ENCODE measurements at regions not wholly inside any gene's neighbourhood (a gene's known extent, or its start where the extent isn't known, plus 50 kb on each side); places are given as distances from the start of the nearest gene placed in this dataset.

DNA sequence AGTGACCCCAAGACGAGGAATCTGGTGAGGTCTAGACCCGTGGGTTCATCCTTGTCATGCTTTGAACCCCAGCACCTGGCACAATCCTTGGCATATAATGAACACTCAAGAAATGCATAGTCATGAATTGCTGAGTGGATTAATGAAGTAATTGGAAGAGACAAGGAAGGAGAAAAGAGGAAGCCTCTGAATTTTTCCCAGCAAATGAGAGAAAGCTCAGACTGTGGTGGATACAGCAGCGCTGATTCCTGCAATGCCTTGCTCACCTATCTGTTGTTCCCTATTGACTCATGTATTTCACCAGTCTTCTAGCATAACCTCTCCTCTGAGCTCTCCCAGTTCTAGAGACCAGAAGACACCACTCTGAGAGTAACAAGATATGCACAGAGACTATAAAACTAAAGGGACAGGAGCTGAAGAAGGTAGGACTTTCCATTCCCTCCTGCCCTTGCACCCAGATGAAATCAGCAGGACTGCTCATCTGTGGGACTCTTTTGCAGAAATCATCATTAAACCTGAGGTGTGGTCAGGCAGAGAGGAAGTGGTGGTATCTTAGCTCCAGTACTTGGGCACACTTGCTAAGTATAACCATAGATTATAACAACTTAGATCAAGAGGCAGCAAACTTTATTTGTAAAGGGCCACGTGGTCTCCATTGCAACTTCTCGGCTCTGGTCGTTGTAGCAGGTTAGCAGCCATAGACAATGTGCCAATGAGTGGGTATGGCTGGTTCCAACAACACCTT is 102.8 kb downstream of the MAF start:
- Histone ChIP-seq H3K4me3 (ENCODE audit: low read depth in 2 of 2, low read length in 2 of 2) (no peak overlapping the region), H3K4me1 (ENCODE audit: control insufficient read depth, insufficient read depth, low read length) (no peaks in the 10 kb centered on the region), H3K27ac (ENCODE audit: low read length) (no peak overlapping the region), H3K27me3 (ENCODE audit: control insufficient read depth, insufficient read depth, low read length) (no peaks in the 10 kb centered on the region), H3K36me3 (ENCODE audit: control insufficient read depth, insufficient read depth, low read length) (no peaks in the 10 kb centered on the region), H3K9me3 (ENCODE audit: control insufficient read depth, insufficient read depth, low read depth, low read length) (no peaks in the 10 kb centered on the region)
- ChIA-PET CTCF (no interaction called here), POLR2A (no interaction called here)
- DNase-seq (ENCODE audit: low read depth, low spot score) = no peak
- in situ Hi-C loops (cut with HindIII; ENCODE audit: low pct_unique_long_range_greater_than_20kb, low sequenced_read_pairs) (no loop called here), intact Hi-C loops (cut with micrococcal nuclease; ENCODE audit: unreplicated experiment) (no loop called here)
- no TSS peak for BruUV-seq (replicated peaks)
- no peak for ATAC-seq
- TF ChIP-seq, protein P1, sequence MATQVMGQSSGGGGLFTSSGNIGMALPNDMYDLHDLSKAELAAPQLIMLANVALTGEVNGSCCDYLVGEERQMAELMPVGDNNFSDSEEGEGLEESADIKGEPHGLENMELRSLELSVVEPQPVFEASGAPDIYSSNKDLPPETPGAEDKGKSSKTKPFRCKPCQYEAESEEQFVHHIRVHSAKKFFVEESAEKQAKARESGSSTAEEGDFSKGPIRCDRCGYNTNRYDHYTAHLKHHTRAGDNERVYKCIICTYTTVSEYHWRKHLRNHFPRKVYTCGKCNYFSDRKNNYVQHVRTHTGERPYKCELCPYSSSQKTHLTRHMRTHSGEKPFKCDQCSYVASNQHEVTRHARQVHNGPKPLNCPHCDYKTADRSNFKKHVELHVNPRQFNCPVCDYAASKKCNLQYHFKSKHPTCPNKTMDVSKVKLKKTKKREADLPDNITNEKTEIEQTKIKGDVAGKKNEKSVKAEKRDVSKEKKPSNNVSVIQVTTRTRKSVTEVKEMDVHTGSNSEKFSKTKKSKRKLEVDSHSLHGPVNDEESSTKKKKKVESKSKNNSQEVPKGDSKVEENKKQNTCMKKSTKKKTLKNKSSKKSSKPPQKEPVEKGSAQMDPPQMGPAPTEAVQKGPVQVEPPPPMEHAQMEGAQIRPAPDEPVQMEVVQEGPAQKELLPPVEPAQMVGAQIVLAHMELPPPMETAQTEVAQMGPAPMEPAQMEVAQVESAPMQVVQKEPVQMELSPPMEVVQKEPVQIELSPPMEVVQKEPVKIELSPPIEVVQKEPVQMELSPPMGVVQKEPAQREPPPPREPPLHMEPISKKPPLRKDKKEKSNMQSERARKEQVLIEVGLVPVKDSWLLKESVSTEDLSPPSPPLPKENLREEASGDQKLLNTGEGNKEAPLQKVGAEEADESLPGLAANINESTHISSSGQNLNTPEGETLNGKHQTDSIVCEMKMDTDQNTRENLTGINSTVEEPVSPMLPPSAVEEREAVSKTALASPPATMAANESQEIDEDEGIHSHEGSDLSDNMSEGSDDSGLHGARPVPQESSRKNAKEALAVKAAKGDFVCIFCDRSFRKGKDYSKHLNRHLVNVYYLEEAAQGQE (IDR thresholded peaks at IDR 0.05; ENCODE audit: insufficient read depth in 1 of 2, low read depth in 2 of 2, low read length in 1 of 2) = no peak
- TF ChIP-seq, protein P2, sequence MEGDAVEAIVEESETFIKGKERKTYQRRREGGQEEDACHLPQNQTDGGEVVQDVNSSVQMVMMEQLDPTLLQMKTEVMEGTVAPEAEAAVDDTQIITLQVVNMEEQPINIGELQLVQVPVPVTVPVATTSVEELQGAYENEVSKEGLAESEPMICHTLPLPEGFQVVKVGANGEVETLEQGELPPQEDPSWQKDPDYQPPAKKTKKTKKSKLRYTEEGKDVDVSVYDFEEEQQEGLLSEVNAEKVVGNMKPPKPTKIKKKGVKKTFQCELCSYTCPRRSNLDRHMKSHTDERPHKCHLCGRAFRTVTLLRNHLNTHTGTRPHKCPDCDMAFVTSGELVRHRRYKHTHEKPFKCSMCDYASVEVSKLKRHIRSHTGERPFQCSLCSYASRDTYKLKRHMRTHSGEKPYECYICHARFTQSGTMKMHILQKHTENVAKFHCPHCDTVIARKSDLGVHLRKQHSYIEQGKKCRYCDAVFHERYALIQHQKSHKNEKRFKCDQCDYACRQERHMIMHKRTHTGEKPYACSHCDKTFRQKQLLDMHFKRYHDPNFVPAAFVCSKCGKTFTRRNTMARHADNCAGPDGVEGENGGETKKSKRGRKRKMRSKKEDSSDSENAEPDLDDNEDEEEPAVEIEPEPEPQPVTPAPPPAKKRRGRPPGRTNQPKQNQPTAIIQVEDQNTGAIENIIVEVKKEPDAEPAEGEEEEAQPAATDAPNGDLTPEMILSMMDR (IDR thresholded peaks at IDR 0.05) = no peak
- no peak for TF ChIP-seq SIN3A (IDR thresholded peaks at IDR 0.05; ENCODE audit: borderline replicate concordance, insufficient read depth, low read depth, low read length)
- no peak for TF ChIP-seq POLR2AphosphoS5 (IDR thresholded peaks at IDR 0.05; ENCODE audit: low read depth, low read length)
- no peak for TF ChIP-seq TCF7L2 (IDR thresholded peaks at IDR 0.05; ENCODE audit: low read depth, low read length)

DNA sequence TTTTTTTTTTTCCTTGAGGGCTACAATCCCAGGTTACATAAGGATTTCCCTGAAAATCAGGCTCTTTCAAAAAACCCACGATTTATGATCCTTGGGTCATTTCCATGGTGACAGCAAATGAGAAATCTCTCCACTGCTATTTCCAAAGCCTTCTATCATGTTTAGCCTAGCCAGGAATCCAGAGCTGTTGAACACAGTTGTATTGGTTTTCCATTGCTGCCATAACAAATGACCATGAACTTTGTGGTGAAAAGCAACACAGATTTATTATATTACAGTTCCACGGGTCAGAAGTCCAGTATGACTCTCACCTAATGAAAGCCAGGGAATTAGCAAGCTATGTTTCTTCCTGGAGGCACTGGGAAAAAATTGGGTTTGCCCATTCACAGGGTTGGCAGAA is 106.6 kb downstream of the MAF start:
- ChIA-PET POLR2A (no interaction called here), CTCF (no interaction called here)
- Histone ChIP-seq H3K9me3 (ENCODE audit: control insufficient read depth, insufficient read depth, low read depth, low read length) (no peaks in the 10 kb centered on the region), H3K4me3 (ENCODE audit: low read depth in 2 of 2, low read length in 2 of 2) (no peak overlapping the region), H3K4me1 (ENCODE audit: control insufficient read depth, insufficient read depth, low read length) (no peaks in the 10 kb centered on the region), H3K36me3 (ENCODE audit: control insufficient read depth, insufficient read depth, low read length) (no peaks in the 10 kb centered on the region), H3K27me3 (ENCODE audit: control insufficient read depth, insufficient read depth, low read length) (no peaks in the 10 kb centered on the region), H3K27ac (ENCODE audit: low read length) (no peak overlapping the region)
- TF ChIP-seq, protein P2 (IDR thresholded peaks at IDR 0.05) = no peak
- no peak for TF ChIP-seq SIN3A (IDR thresholded peaks at IDR 0.05; ENCODE audit: borderline replicate concordance, insufficient read depth, low read depth, low read length)
- no peak for TF ChIP-seq TCF7L2 (IDR thresholded peaks at IDR 0.05; ENCODE audit: low read depth, low read length)
- TF ChIP-seq, protein P1 (IDR thresholded peaks at IDR 0.05; ENCODE audit: insufficient read depth in 1 of 2, low read depth in 2 of 2, low read length in 1 of 2) = no peak
- no peak for TF ChIP-seq POLR2AphosphoS5 (IDR thresholded peaks at IDR 0.05; ENCODE audit: low read depth, low read length)
- ATAC-seq (no peak), DNase-seq (ENCODE audit: low read depth, low spot score) (no peak)
- intact Hi-C loops (cut with micrococcal nuclease; ENCODE audit: unreplicated experiment) (no loop called here), in situ Hi-C loops (cut with HindIII; ENCODE audit: low pct_unique_long_range_greater_than_20kb, low sequenced_read_pairs) (no loop called here)
- BruUV-seq (replicated peaks) = no TSS peak
